Stimulated activated effector memory CD8-positive, alpha-beta T cell treated with anti-CD3 and anti-CD28 coated beads, Interleukin-12 subunit alpha, Interleukin-12 subunit beta, amount 100 ng/mL, for 72 hours (primary cell): ENCODE measurements at regions not wholly inside any gene's neighbourhood (a gene's known extent, or its start where the extent isn't known, plus 50 kb on each side); places are given as distances from the start of the nearest gene placed in this dataset.
"Not testable (repeated sequence)": the region's sequence is repeated elsewhere in the genome, so short reads cannot be mapped to it uniquely, and the experiment has no call there.

Source experiments
- ATAC-seq: fragments of 150-1000 bp; cut with Tn5 transposase; 2 replicates; pipeline ENCODE4 v1.10.0; 2021
- DNase-seq, 2 donors: peaks; one replicate each; pipeline ENCODE4 v3.0.0; 2021 to 2022; ENCODE audit warnings: low spot score in 2 of 2
- H3K27ac Mint-ChIP-seq: one replicate; pipeline ENCODE4 v1.8.0; 2022; ENCODE audit warnings: mild to moderate bottlenecking, mixed read lengths
- H3K36me3 Mint-ChIP-seq: one replicate; pipeline ENCODE4 v1.8.0; 2022; ENCODE audit warnings: mild to moderate bottlenecking, mixed read lengths
- H3K4me1 Mint-ChIP-seq: one replicate; pipeline ENCODE4 v1.8.0; 2022; ENCODE audit warnings: mixed read lengths
- H3K4me3 Mint-ChIP-seq: one replicate; pipeline ENCODE4 v1.8.0; 2022; ENCODE audit warnings: mild to moderate bottlenecking, mixed read lengths
- H3K9me3 Mint-ChIP-seq: one replicate; pipeline ENCODE4 v1.8.0; 2022; ENCODE audit warnings: mixed read lengths

DNA sequence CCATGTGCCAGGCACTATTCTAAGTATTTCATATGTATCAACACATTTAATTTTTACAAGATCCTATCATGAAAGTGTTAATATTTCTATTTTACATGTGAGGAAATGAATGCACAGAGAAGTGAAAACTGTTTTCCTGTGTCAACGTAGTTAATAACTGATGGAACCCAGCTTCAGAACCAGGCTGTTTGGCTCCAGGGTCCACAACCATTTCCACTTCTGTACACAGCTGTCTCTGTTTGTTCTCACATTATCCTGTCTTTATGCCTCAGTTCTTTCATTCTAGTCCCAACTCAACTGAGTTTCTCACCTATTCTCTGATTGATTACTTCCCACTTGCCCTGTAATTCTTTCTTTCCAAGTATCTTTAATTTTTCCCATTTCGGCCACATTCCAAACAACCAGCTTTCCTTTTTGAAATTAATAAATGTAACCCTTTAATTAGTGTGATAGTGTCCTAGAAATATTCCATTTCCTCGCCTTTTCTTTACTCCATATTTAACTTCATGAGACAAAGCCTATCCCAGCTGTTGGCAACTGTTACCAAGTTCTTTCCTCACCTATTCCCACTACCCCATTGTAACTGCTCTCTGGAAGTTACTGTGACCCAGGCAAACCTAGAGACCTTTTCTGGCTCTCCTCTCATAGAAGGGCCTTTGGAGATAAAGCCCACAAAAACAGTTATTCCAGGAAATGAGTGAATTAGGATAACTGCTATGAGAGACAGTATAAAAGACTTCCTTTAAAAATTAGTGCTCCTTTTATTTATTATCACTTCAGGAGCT, 218.7 kb downstream of the RASSF9 start:
- Mint-ChIP-seq H3K4me1 (no peaks in the 10 kb centered on the region), H3K4me3 (no peak overlapping the region), H3K36me3 (no peaks in the 10 kb centered on the region), H3K27ac (no peak overlapping the region), H3K9me3 (peaks cover 9% of the 10 kb centered on the region)
- DNase-seq (no peak), ATAC-seq (no peak)

DNA sequence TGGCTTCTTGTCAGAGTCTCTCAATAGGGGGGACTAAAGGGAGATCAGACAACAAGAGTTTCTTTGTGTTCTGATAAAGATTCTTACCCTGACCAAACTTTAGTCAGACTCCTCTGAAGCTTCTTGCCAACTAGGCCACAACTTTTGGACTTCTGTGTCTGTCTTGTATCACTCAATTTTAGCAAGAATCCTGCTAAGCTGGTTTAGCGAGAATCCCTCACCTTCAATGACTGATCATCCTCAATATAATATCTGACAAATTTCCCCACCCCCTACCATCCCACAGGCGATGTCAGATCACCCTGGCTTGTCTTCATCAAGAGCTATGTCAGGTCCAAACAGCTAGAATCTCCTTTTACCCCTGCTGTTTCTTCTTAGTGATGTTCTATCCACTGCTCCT, 215.2 kb downstream of the RASSF9 start:
- Mint-ChIP-seq H3K4me1 (no peaks in the 10 kb centered on the region), H3K27ac (no peak overlapping the region), H3K4me3 (no peak overlapping the region), H3K9me3 (peaks cover 7% of the 10 kb centered on the region), H3K36me3 (no peaks in the 10 kb centered on the region)
- no peak for DNase-seq
- ATAC-seq: no peak

DNA sequence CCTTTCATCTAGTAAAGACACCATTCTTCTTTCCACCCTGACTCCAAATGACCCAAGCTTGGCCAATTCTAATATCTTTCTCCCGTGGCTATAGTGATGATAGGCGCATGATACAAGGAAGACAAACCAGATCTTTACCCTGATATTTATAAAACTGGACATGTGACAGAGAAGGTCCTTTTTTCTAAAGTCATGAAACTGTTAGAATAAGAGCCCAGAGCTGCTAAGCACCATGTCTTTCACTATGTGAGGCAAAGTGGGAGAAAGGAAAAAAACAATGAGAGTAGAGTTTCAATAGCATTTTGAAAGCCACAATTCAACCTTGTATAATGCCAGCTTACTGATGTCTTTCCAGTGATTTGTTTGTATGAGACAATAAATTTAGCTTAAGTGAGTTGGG, 212.4 kb downstream of the RASSF9 start:
- Mint-ChIP-seq H3K27ac (no peak overlapping the region), H3K4me1 (no peaks in the 10 kb centered on the region), H3K9me3 (peaks cover 6% of the 10 kb centered on the region), H3K4me3 (no peak overlapping the region), H3K36me3 (no peaks in the 10 kb centered on the region)
- DNase-seq: no peak
- ATAC-seq: no peak

DNA sequence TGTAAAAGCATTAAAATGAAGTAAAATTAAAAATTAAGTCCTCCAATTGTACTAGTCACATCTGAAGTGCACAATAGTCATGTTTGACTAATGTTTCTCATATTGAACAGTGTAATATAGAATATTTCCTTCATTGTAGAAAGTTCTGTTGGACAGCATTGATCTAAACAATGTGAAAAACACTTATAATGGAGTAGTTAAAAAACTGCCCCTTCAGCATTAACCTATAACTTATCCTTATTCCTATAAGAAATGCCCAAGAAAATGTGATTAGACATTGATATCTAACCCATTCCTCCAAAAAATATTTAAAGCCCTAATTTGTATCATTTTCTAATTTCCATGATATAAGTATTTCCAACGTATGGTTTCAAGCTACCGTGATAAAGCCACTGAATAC, 210.7 kb downstream of the RASSF9 start:
- Mint-ChIP-seq H3K9me3 (peaks cover 6% of the 10 kb centered on the region), H3K4me3 (no peak overlapping the region), H3K36me3 (no peaks in the 10 kb centered on the region), H3K27ac (no peak overlapping the region), H3K4me1 (no peaks in the 10 kb centered on the region)
- ATAC-seq (no peak), DNase-seq (no peak)

DNA sequence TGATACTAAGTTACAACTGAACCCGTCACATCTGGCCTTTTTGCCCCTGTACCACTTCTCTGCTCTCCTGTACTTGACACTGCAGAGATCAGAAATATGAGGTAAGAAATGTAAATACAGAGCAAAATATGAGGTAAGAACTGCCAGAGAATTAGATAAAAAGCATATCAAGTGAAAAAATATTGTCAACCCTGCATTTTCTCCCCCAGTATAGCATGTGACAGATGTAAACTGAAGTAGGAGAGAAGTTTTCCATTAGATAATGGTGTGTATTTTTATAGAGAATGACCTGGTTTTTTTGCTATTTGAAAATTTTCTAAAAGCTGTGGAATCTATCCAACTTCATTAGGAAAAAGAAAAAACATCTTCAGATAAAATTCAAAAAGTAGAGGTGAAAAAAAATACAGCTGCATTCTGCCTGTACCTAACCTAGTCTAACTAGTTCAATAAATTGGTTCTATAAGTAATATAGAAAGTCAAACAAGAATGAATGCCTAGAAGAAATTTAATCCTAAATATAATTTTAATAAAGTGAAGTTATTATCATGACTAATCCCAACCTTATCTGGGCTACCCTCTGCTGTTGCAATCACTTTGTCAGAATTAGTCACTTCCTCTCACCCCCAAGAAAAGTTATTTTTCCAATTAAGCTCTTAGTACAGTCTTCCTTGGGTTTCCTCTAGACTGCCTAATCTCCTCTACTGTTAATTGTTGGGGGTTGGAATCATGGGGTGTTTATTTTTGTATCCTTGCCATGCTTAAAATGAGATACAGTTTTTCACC, 210.0 kb downstream of the RASSF9 start:
- Mint-ChIP-seq H3K27ac (no peak overlapping the region), H3K9me3 (peaks cover 6% of the 10 kb centered on the region), H3K4me3 (no peak overlapping the region), H3K36me3 (no peaks in the 10 kb centered on the region), H3K4me1 (no peaks in the 10 kb centered on the region)
- DNase-seq (no peak), ATAC-seq (no peak)

DNA sequence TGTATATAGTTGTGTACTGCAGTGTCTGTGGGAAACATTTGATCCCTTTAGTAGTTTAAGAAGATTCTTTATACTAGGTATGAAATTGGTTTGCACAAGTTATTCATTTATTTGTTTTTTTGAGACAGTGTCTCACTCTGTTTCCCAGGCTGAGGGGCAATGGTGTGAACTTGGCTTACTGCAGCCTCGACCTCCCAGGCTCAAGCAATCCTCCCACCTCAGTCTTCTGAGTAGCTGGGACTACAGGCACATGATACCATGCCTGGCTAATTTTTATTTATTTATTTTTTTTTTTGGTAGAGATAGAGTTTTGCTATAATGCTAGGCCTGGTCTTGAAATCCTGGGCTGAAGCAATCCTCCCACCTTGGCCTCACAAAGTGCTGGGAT, 209.4 kb downstream of the RASSF9 start:
- no peaks in the 10 kb centered on the region for H3K4me1 Mint-ChIP-seq
- peaks cover 6% of the 10 kb centered on the region for H3K9me3 Mint-ChIP-seq
- no peaks in the 10 kb centered on the region for H3K36me3 Mint-ChIP-seq

DNA sequence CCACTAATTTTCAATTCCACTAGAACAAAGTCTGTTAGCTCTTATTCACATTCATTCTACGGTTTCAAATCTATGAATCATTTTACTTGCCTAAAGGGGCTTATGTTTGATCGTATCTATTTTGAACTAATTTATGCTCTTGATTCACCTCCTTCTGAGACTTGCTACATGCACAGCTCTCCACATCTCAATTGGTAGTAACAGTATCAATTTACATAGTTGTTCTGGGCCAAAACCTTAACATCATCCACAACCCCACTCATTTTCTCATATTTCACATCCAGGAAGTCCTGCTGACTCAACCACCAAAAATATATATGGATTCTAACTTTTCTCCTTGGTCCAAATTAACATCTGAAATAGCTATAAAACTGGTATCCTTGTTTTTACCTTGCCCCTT, 208.6 kb downstream of the RASSF9 start:
- no peak overlapping the region for H3K4me3 Mint-ChIP-seq
- DNase-seq: no peak
- peaks cover 6% of the 10 kb centered on the region for H3K9me3 Mint-ChIP-seq
- H3K27ac Mint-ChIP-seq: no peak overlapping the region
- ATAC-seq: no peak
- no peaks in the 10 kb centered on the region for H3K4me1 Mint-ChIP-seq
- no peaks in the 10 kb centered on the region for H3K36me3 Mint-ChIP-seq

More for the DNA sequence above, 209.4 kb downstream of the RASSF9 start:
- DNase-seq: no peak
- Mint-ChIP-seq H3K4me3 (no peak overlapping the region), H3K27ac (no peak overlapping the region)
- ATAC-seq: no peak

DNA sequence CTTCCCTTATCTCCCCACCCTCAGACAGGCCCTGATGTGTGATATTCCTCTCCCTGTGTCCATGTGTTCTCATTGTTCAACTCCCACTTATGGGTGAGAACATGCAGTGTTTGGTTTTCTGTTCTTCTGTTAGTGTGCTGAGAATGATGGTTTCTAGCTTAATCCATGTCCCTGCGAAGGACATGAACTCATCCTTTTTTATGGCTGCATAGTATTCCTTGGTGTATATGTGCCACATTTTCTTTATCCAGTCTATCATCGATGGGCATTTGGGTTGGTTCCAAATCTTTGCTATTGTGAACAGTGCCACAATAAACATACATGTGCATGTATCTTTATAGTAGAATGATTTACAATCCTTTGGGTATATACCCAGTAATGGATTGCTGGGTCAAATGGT, 207.6 kb downstream of the RASSF9 start:
- peaks cover 10% of the 10 kb centered on the region for H3K9me3 Mint-ChIP-seq
- DNase-seq, H3K4me3 Mint-ChIP-seq, ATAC-seq, H3K36me3 Mint-ChIP-seq, H3K4me1 Mint-ChIP-seq, H3K27ac Mint-ChIP-seq: not testable (repeated sequence)

DNA sequence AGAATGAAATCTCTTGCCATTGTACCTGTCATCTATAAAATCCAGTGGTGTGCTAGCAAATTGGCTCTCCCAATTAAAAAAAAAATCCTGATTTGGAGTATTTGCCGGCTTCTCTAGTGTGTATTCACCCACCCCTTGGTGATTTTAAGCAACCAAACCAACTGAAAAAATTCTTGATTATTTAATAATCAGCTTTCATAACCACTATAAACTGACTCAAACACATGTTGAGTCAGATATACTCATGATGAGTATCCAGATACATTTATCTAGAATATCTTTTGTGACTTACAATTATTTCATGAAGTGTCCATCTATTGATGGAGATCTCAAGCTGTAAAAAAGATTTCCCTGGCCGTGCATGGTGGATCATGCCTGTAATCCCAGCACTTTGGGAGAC, 205.4 kb downstream of the RASSF9 start:
- no peak overlapping the region for H3K4me3 Mint-ChIP-seq
- no peaks in the 10 kb centered on the region for H3K36me3 Mint-ChIP-seq
- ATAC-seq: no peak
- no peak overlapping the region for H3K27ac Mint-ChIP-seq
- peaks cover 10% of the 10 kb centered on the region for H3K9me3 Mint-ChIP-seq
- H3K4me1 Mint-ChIP-seq: no peaks in the 10 kb centered on the region
- no peak for DNase-seq

DNA sequence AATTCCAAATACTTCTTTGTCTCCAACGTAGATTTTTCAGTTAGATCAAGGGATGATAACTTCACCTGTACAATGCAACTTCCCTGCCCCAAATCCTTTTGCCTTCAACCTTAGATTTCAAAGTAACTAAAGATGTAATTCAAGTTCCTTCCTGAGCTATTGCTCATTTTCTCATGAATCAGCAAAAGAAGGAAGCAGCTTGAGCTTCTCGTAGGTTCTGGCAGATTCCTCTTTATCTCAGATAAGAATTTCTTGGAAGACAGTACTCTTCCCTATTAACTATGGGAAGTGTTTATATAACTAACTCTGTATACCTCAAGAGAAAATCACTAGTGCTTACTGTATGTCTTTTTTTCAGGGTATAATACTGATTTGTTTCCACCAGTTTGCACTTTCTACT, 203.8 kb downstream of the RASSF9 start:
- DNase-seq: no peak
- Mint-ChIP-seq H3K9me3 (peaks cover 10% of the 10 kb centered on the region), H3K4me3 (no peak overlapping the region), H3K4me1 (no peaks in the 10 kb centered on the region), H3K36me3 (no peaks in the 10 kb centered on the region), H3K27ac (no peak overlapping the region)
- no peak for ATAC-seq

DNA sequence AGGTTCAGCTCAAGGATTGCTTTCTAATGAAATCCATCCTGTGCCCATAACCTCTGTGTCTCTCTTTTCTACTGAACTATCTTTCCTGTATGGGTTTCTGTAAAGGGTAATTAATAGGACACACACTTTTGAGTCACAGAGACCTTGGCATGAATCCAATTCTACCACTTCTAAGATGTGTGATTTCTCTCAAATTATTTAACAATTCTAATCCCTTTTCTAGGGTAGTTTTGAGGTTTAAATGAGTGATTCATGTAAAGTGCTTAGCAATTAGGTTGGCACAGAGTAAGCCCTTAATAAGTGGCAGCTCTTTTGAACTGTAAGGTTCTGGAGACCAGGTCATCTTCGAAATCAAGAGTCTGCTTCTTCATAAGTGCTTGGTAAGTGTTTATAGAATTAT, 202.7 kb downstream of the RASSF9 start:
- H3K4me3 Mint-ChIP-seq: no peak overlapping the region

DNA sequence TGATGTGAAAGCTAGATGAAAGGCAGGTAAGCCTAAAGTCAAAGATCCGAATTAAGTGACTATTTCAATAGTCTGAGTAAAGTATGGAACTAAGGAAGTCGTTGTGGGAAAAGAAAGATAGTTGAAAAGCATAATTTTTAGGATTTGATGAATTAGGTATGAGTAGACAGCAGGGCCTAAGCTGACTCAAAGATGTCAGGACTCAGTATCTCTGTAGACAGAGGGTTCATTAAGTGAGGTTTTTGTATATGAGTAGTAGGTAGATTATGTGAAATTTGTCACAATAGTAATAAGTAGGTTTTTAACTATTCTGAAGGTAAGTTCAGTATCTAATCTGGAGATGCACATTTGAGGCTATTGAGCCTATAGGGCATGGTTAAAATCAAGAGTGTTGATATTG, 196.4 kb downstream of the RASSF9 start:
- no peaks in the 10 kb centered on the region for H3K4me1 Mint-ChIP-seq
- ATAC-seq (no peak), DNase-seq (no peak)
- H3K9me3 Mint-ChIP-seq: peaks cover 19% of the 10 kb centered on the region
- H3K4me3 Mint-ChIP-seq: no peak overlapping the region
- H3K36me3 Mint-ChIP-seq: no peaks in the 10 kb centered on the region
- no peak overlapping the region for H3K27ac Mint-ChIP-seq

More for the DNA sequence above, 202.7 kb downstream of the RASSF9 start:
- Mint-ChIP-seq H3K27ac (no peak overlapping the region), H3K9me3 (peaks cover 9% of the 10 kb centered on the region), H3K36me3 (no peaks in the 10 kb centered on the region), H3K4me1 (no peaks in the 10 kb centered on the region)
- DNase-seq (no peak), ATAC-seq (no peak)

DNA sequence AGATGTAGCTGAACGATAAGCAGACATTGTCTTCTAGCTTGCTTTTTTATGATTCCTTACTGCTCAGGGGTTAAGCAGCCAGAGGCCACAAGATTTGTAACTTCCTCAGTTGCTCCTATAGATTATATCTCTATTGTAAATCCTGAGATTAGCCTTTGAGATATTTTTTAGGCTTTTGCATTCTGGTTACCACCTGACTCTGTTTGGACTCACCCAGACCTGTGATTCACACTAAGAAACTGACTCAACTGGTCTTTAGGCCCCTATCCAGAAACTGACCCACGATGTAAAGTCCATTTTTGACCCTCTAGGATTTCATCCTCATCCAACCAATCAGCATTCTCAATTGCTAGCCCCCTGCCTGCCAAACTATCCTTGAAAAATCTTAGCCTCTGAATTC, 194.4 kb downstream of the RASSF9 start:
- H3K27ac Mint-ChIP-seq: no peak overlapping the region
- no peaks in the 10 kb centered on the region for H3K36me3 Mint-ChIP-seq
- H3K4me1 Mint-ChIP-seq: no peaks in the 10 kb centered on the region
- DNase-seq (no peak), ATAC-seq (no peak)
- peaks cover 19% of the 10 kb centered on the region for H3K9me3 Mint-ChIP-seq
- no peak overlapping the region for H3K4me3 Mint-ChIP-seq

DNA sequence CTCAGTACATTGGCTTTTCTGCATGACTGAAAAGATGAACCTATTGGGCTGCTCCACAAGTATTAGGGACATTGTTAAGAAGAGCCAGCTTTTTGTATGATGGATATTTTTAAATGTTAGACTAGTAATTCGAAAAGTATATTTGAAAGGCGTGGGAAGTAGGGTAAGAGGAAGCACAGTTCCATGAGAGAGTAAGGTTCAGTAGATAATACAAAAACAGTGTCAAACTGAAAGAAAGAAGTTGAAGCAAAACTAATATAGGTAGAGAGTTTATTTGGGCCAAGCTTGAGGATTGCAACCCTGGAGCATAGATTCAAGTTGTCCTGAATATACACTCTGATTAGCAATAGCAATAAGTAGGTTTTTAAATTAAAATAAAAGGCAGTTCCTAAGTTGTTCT, 193.9 kb downstream of the RASSF9 start:
- DNase-seq (no peak), ATAC-seq (no peak)
- no peaks in the 10 kb centered on the region for H3K36me3 Mint-ChIP-seq
- no peaks in the 10 kb centered on the region for H3K4me1 Mint-ChIP-seq
- H3K4me3 Mint-ChIP-seq: no peak overlapping the region
- no peak overlapping the region for H3K27ac Mint-ChIP-seq
- peaks cover 19% of the 10 kb centered on the region for H3K9me3 Mint-ChIP-seq

DNA sequence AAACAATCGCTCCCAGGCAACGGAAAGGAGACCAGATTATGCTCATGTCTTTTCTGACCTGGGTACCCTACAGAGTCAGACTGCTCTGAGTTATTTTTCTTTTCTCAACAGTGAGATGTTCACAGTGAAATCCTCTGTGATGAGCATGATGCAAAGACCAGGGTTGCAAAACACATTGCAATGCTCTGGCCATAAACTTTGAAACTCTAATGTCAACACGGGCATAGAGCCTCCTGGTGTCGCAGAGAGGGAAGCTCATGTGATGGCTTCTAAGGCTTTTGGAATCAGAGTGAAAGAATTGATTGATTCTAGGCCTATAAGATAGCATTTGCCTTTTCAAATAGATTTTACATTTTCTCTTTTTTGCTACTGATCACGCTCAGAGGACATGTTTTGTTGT, 193.4 kb downstream of the RASSF9 start:
- Mint-ChIP-seq H3K9me3 (peaks cover 19% of the 10 kb centered on the region), H3K27ac (no peak overlapping the region), H3K4me1 (no peaks in the 10 kb centered on the region), H3K4me3 (no peak overlapping the region), H3K36me3 (no peaks in the 10 kb centered on the region)
- DNase-seq (no peak), ATAC-seq (no peak)

DNA sequence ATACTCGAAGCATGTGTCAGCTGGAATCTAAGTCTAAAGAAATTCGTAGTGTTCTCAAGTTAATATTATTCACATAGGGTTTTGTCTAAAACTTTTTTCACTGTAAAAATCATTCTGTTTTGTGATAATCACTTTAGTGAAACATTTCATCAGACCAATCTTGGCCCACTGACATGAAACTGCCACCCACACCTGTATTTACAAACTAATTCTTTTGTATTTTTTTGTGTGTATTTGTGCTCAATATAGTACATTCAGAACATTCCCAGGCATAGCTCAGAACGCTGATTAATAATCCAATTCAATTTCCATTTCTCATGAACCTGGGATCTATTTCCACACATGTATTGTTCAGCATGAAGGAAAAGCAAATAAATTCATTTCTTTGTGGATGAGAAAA, 191.7 kb downstream of the RASSF9 start:
- DNase-seq: no peak
- Mint-ChIP-seq H3K4me1 (no peaks in the 10 kb centered on the region), H3K9me3 (peaks cover 23% of the 10 kb centered on the region), H3K4me3 (no peak overlapping the region), H3K27ac (no peak overlapping the region), H3K36me3 (no peaks in the 10 kb centered on the region)
- ATAC-seq: no peak
